ENCODE measurements at regions not wholly inside any gene's neighbourhood (a gene's known extent, or its start where the extent isn't known, plus 50 kb on each side); places are given as distances from the start of the nearest gene placed in this dataset.

DNA sequence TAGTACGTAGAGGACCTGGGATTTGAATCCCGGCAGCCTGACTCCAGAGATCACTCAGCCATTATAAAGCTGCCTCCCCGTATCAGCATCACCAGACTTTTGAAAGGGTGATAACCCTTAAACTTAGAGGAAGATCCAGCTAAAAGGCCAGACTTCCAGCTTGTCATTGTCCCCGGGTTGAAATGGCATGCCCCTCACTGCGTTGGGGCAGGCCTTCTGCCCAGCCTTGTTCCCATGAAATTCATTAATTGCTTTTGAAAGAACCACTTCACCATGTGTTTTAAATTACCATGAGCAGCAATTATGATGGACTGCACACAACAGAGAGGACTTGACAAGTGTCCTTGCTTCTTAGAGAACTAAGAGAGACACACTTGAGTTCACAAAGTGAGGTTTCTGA is 269.6 kb upstream of the CRY1 start:
- no peak overlapping the region for H3K27ac ChIP-seq
- no peaks in the 10 kb centered on the region for H3K9me3 ChIP-seq
- H3K36me3 ChIP-seq (ENCODE audit: low read depth, missing control alignments) = no peaks in the 10 kb centered on the region
- no peak overlapping the region for H3K4me3 ChIP-seq
- no peaks in the 10 kb centered on the region for H3K27me3 ChIP-seq
- no peak for DNase-seq
- 83 to 96% methylated on average over 5 of the region's 5 CpGs for WGBS, 2 donors
- TF ChIP-seq POLR2A (IDR thresholded peaks at IDR 0.05) = no peak
- TF ChIP-seq, protein P1, sequence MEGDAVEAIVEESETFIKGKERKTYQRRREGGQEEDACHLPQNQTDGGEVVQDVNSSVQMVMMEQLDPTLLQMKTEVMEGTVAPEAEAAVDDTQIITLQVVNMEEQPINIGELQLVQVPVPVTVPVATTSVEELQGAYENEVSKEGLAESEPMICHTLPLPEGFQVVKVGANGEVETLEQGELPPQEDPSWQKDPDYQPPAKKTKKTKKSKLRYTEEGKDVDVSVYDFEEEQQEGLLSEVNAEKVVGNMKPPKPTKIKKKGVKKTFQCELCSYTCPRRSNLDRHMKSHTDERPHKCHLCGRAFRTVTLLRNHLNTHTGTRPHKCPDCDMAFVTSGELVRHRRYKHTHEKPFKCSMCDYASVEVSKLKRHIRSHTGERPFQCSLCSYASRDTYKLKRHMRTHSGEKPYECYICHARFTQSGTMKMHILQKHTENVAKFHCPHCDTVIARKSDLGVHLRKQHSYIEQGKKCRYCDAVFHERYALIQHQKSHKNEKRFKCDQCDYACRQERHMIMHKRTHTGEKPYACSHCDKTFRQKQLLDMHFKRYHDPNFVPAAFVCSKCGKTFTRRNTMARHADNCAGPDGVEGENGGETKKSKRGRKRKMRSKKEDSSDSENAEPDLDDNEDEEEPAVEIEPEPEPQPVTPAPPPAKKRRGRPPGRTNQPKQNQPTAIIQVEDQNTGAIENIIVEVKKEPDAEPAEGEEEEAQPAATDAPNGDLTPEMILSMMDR (IDR thresholded peaks at IDR 0.05) = no peak
- intact Hi-C loops (cut with DNase I; ENCODE audit: low total_unique reads) = no loop called here
- no peaks in the 10 kb centered on the region for H3K4me1 ChIP-seq

DNA sequence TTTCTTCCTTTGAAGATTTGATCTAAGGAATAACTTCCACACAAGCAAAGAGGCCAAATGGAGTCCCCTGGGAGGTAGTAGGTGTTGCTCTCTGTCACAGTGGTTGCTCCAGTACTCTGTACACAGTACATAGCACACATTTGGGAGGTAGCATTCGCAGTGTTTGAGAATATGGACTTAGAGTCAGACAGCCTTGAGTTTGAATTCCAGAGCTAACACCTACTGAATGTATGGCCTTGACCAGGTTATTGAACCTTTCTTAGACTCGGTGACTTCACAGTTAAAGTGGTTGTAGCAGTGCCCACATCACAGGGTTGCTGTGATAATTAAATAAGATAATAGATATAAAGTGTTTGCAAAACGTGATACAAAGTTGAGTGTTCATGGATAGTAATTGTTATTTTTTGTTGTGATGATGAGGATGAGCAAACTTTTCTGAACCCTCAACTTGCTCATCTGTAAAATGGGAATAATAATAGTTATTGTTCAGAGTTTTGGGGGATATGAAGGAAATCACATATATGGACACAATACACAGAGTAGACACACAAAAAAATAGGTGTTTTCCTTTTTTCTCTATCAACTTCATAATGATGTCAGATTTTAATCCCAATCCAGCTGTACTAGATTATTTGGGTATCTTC is 271.6 kb upstream of the CRY1 start:
- H3K27ac ChIP-seq = no peak overlapping the region
- intact Hi-C loops (cut with DNase I; ENCODE audit: low total_unique reads) = no loop called here
- no peaks in the 10 kb centered on the region for H3K36me3 ChIP-seq (ENCODE audit: low read depth, missing control alignments)
- no peaks in the 10 kb centered on the region for H3K9me3 ChIP-seq
- no peak for TF ChIP-seq POLR2A (IDR thresholded peaks at IDR 0.05)
- TF ChIP-seq, protein P1 (IDR thresholded peaks at IDR 0.05) = no peak
- no peak for DNase-seq
- no peaks in the 10 kb centered on the region for H3K4me1 ChIP-seq
- no peak overlapping the region for H3K4me3 ChIP-seq
- no peaks in the 10 kb centered on the region for H3K27me3 ChIP-seq
- WGBS, 2 donors = 67 to 69% methylated on average over 3 of the region's 3 CpGs

DNA sequence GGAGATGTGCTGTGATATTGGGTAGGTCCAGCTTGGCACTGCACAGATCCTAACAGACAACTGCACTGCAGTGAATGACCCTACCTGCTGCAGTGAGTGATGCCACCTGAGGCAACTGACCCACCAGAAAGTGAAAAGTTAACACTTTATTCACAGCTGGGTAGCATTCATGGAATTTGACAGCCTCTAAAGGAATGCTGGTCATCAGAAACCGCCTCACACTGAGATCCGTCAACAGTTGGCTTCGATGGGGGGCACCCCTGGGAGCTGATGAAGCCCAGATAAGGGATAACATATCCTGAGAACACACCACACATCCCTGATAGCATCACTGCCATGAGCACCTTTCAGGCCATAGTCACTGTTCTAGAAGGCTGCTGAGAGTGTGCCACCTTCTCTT is 272.4 kb upstream of the CRY1 start:
- Histone ChIP-seq H3K27me3 (no peaks in the 10 kb centered on the region), H3K27ac (no peak overlapping the region), H3K4me1 (no peaks in the 10 kb centered on the region), H3K4me3 (no peak overlapping the region), H3K9me3 (no peaks in the 10 kb centered on the region), H3K36me3 (ENCODE audit: low read depth, missing control alignments) (no peaks in the 10 kb centered on the region)
- TF ChIP-seq, protein P1 (IDR thresholded peaks at IDR 0.05) = no peak
- TF ChIP-seq POLR2A (IDR thresholded peaks at IDR 0.05) = no peak
- intact Hi-C loops (cut with DNase I; ENCODE audit: low total_unique reads) = no loop called here
- no peak for DNase-seq
- WGBS, 2 donors = 84 to 90% methylated on average over 3 of the region's 3 CpGs

DNA sequence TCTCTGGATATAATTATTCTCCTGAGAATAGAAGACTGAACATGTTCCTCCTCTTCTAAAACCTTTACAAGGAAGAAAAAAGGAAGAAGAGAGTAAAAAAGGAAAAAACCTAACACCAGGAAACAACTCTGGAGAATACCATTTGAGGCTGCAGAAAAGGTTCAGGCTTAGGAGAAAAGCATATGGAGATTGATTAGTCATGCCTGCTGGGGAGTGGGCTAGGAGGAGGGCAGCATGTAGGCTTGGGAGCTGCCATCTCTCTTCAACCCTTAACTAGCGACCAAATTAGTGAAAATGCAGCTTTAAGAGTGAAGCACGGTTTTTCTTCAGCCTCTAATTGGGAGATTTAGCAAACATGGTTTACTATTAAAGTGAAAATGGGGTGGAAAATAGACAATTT is 273.0 kb upstream of the CRY1 start:
- Histone ChIP-seq H3K9me3 (no peaks in the 10 kb centered on the region), H3K4me3 (no peak overlapping the region), H3K36me3 (ENCODE audit: low read depth, missing control alignments) (no peaks in the 10 kb centered on the region), H3K27me3 (no peaks in the 10 kb centered on the region), H3K4me1 (no peaks in the 10 kb centered on the region), H3K27ac (no peak overlapping the region)
- intact Hi-C loops (cut with DNase I; ENCODE audit: low total_unique reads) = no loop called here
- no peak for TF ChIP-seq POLR2A (IDR thresholded peaks at IDR 0.05)
- no peak for DNase-seq
- WGBS, 2 donors = 87 to 92% methylated on average over 2 of the region's 2 CpGs

DNA sequence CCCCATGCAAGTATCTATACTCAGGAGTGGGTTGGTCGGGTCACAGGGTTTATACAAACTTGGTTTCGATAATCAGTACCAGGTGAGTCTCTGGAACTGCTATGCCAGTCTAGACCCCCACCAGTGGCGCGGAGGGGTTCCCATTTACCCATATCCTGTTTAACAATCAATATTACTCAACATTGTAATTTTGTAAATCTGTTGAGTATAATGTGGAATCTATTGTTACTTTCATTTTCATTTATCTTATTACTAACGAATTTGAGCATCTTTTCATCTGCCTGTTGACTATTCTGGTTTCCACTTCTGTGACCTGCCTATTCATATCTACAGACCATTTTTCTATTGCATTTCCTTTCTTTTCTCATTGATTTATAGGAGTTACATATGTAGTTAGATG is 275.2 kb upstream of the CRY1 start:
- intact Hi-C loops (cut with DNase I; ENCODE audit: low total_unique reads) = no loop called here
- H3K27ac ChIP-seq = no peak overlapping the region
- H3K4me1 ChIP-seq = no peaks in the 10 kb centered on the region
- H3K4me3 ChIP-seq = no peak overlapping the region
- H3K27me3 ChIP-seq = no peaks in the 10 kb centered on the region
- no peak for DNase-seq
- 85 to 88% methylated on average over 5 of the region's 5 CpGs for WGBS, 2 donors
- no peak for TF ChIP-seq POLR2A (IDR thresholded peaks at IDR 0.05)
- TF ChIP-seq, protein P1 (IDR thresholded peaks at IDR 0.05) = no peak
- no peaks in the 10 kb centered on the region for H3K36me3 ChIP-seq (ENCODE audit: low read depth, missing control alignments)
- no peaks in the 10 kb centered on the region for H3K9me3 ChIP-seq

All from testis (tissue), 2 donors.